GM12878 (cell line): ENCODE measurements at regions not wholly inside any gene's neighbourhood (a gene's known extent, or its start where the extent isn't known, plus 50 kb on each side); places are given as distances from the start of the nearest gene placed in this dataset.

Source experiments
- ATAC-seq: fragments of 200-7000 bp; cut with Tn5 transposase; 3 replicates; pipeline ENCODE4 v1.9.1; 2020; ENCODE audit warnings: mild to moderate bottlenecking, moderate library complexity
- BruUV-seq: library from RNA; stranded (reverse); fragments of 400-500 nt; replicated peaks from 2 replicates; lab custom pipeline; 2021; lab: Mats Ljungman, UMichigan
- CTCF ChIA-PET: fragments of 300-600 bp; sonication (Branson Sonifier 250); formaldehyde crosslinking; extraction: SDS; loops from one replicate; lab custom pipeline; 2021; ENCODE audit warnings: inconsistent platforms; lab: Yijun Ruan, JAX
- POLR2A ChIA-PET: fragments of 350-600 bp; formaldehyde crosslinking; extraction: SDS; loops from one replicate; lab custom pipeline; 2021; ENCODE audit warnings: inconsistent platforms; lab: Charles Lee
- RAD21 ChIA-PET: fragments of 300-600 bp; sonication (Branson Sonifier 250); formaldehyde crosslinking; loops from one replicate; lab custom pipeline; 2023; ENCODE audit warnings: antibody characterized with exemption; ENCODE audit not compliant: unreplicated experiment; lab: Charles Lee
- SMC1A ChIA-PET: fragments of 300-600 bp; sonication (Branson Sonifier 250); formaldehyde crosslinking; loops from one replicate; lab custom pipeline; 2023; ENCODE audit not compliant: unreplicated experiment, uncharacterized antibody; lab: Charles Lee
- DNase-seq: peaks from one replicate; pipeline ENCODE4 v3.0.0-alpha.2; 2011; ENCODE audit warnings: low read depth, low spot score
- FAIRE-seq: peaks from 3 replicates; lab custom pipeline; 2011; peaks lifted over from hg19 to GRCh38; lab: Jason Lieb, UNC
- H2AFZ ChIP-seq: 2 replicates; pipeline ENCODE4 v1.6.0; 2011; ENCODE audit warnings: low read depth, low read length, control low read depth; ENCODE audit not compliant: control insufficient read depth
- H3K27ac ChIP-seq: 2 replicates; pipeline ENCODE4 v1.5.1; 2011; ENCODE audit warnings: control low read depth; ENCODE audit not compliant: control insufficient read depth, insufficient read depth
- H3K27me3 ChIP-seq, 2 experiments: replicated peaks in 1 of 2; 2 replicates each; pipeline versions ENCODE4 v1.6.0 to v1.6.1; 2011; ENCODE audit warnings: low read length in 1 of 2; ENCODE audit not compliant: control insufficient read depth in 2 of 2, insufficient read depth in 2 of 2
- H3K36me3 ChIP-seq, 2 experiments: 2 replicates each; pipeline ENCODE4 v1.5.1; 2011; ENCODE audit warnings: low read length in 1 of 2; ENCODE audit not compliant: control insufficient read depth in 2 of 2, insufficient read depth in 2 of 2
- H3K4me1 ChIP-seq: 2 replicates; pipeline ENCODE4 v1.6.1; 2011; ENCODE audit warnings: mild to moderate bottlenecking, low read length, moderate library complexity, mixed read lengths; ENCODE audit not compliant: control insufficient read depth, insufficient read depth
- H3K4me2 ChIP-seq: 2 replicates; pipeline ENCODE4 v1.6.0; 2011; ENCODE audit warnings: control low read depth; ENCODE audit not compliant: control insufficient read depth, insufficient read depth
- H3K4me3 ChIP-seq: fragments of 200-600 bp; sonication (generic); 2 replicates; pipeline ENCODE4 v1.5.1; 2016
- H3K79me2 ChIP-seq: 2 replicates; pipeline ENCODE4 v1.6.0; 2011; ENCODE audit warnings: low read length; ENCODE audit not compliant: control insufficient read depth, insufficient read depth
- H3K9ac ChIP-seq: 2 replicates; pipeline ENCODE4 v1.8.0; 2011; ENCODE audit warnings: low read length, control low read depth, mixed read lengths; ENCODE audit not compliant: control insufficient read depth, insufficient read depth
- H3K9me3 ChIP-seq: replicated peaks from 3 replicates; pipeline ENCODE4 v1.5.1; 2011; ENCODE audit warnings: mild to moderate bottlenecking, low read length; ENCODE audit not compliant: control insufficient read depth, insufficient read depth
- H4K20me1 ChIP-seq: 2 replicates; pipeline ENCODE4 v1.6.0; 2011; ENCODE audit not compliant: control insufficient read depth, insufficient read depth
- E2F8 ChIP-seq: fragments of 450-650 bp; IDR thresholded peaks from 2 replicates; pipeline ENCODE4 v1.6.1; 2018; ENCODE audit warnings: mild to moderate bottlenecking, low read depth, moderate library complexity; ENCODE audit not compliant: partially characterized antibody
- EP300 ChIP-seq, 2 experiments: fragments of 150-350 bp in 1 of 2; IDR thresholded peaks; 2 replicates each; pipeline ENCODE4 v1.6.1; 2011 to 2012; ENCODE audit warnings: low read depth in 2 of 2, low read length in 2 of 2, borderline replicate concordance in 1 of 2, improper control_type of control experiment in 1 of 2, inconsistent platforms in 1 of 2; ENCODE audit not compliant: control insufficient read depth in 1 of 2
- GABPA ChIP-seq: IDR thresholded peaks from 2 replicates; pipeline ENCODE4 v1.6.1; 2014; ENCODE audit warnings: antibody characterized with exemption, low read depth, mild to moderate bottlenecking, inconsistent platforms
- HDAC6 ChIP-seq: fragments of 200-600 bp; sonication (generic); IDR thresholded peaks from one replicate; pipeline ENCODE4 v1.8.0; 2017; ENCODE audit warnings: antibody characterized with exemption; ENCODE audit not compliant: unreplicated experiment
- IKZF1 ChIP-seq: fragments of 450-650 bp; conservative IDR thresholded peaks from 2 replicates; pipeline ENCODE4 v1.6.1; 2017; ENCODE audit warnings: antibody characterized with exemption, mild to moderate bottlenecking
- NR2C1 ChIP-seq: fragments of 450-650 bp; IDR thresholded peaks from 2 replicates; pipeline ENCODE4 v1.6.1; 2017; ENCODE audit warnings: antibody characterized with exemption, mild to moderate bottlenecking, moderate library complexity
- POLR2A ChIP-seq: IDR thresholded peaks from 2 replicates; pipeline ENCODE4 v1.6.1; 2011; ENCODE audit warnings: low read depth, mild to moderate bottlenecking, low read length
- RUNX3 ChIP-seq: IDR thresholded peaks from 2 replicates; pipeline ENCODE4 v1.6.1; 2012; ENCODE audit warnings: low read length, inconsistent platforms
- SMAD5 ChIP-seq: IDR thresholded peaks from 2 replicates; pipeline ENCODE4 v1.6.1; 2016; ENCODE audit warnings: antibody characterized with exemption, low read depth
- SUPT20H ChIP-seq: IDR thresholded peaks from 2 replicates; pipeline ENCODE4 v1.6.1; 2011; ENCODE audit warnings: low read depth, mild to moderate bottlenecking, low read length, moderate library complexity, borderline replicate concordance; ENCODE audit not compliant: control insufficient read depth
- TARDBP ChIP-seq: IDR thresholded peaks from 2 replicates; pipeline ENCODE4 v1.6.1; 2016; ENCODE audit warnings: borderline replicate concordance
- ZNF24 ChIP-seq: fragments of 450-650 bp; IDR thresholded peaks from 2 replicates; pipeline ENCODE4 v1.6.1; 2017; ENCODE audit warnings: antibody characterized with exemption, mild to moderate bottlenecking
- ZNF622 ChIP-seq: fragments of 450-650 bp; IDR thresholded peaks from 2 replicates; pipeline ENCODE4 v1.6.1; 2017; ENCODE audit warnings: mild to moderate bottlenecking, inconsistent platforms
- WGBS: methylation state at CpG from one replicate; pipeline ENCODE4 v1.1.6; 2016; ENCODE audit warnings: low lambda C conversion rate; ENCODE audit not compliant: insufficient replicate concordance, insufficient coverage; ENCODE audit errors: missing lambda C conversion rate; 5-methylcytosine and 5-hydroxymethylcytosine counted together
- in situ Hi-C: fragments of 300-500 bp; cut with MboI; formaldehyde crosslinking; loops from 9 replicates; pipeline ENCODE4 v1.14.3; 2018; ENCODE audit warnings: mixed read lengths
- intact Hi-C: fragments of 100-400 bp; cut with micrococcal nuclease; formaldehyde crosslinking; loops from one replicate; pipeline ENCODE4 v1.14.2; 2022; ENCODE audit not compliant: unreplicated experiment

- TF ChIP-seq EP300 (IDR thresholded peaks at IDR 0.05; ENCODE audit: borderline replicate concordance in 1 of 2, control insufficient read depth in 1 of 2, low read depth in 2 of 2, low read length in 2 of 2) = no peak
- TF ChIP-seq ZNF622 = no peak
- TF ChIP-seq HDAC6 = no peak
- no peak for TF ChIP-seq E2F8
- TF ChIP-seq POLR2A = no peak
- TF ChIP-seq NR2C1 = no peak
- TF ChIP-seq IKZF1 = no peak
- TF ChIP-seq RUNX3 = no peak
- TF ChIP-seq ZNF24 = no peak
- no peak for TF ChIP-seq SMAD5
- TF ChIP-seq SUPT20H = no peak
- no peak for TF ChIP-seq GABPA
- no peak for TF ChIP-seq TARDBP
- TF ChIP-seq, all 136 proteins: peak for 0
- Histone ChIP-seq H3K4me1 (no peaks in the 10 kb centered on the region), H4K20me1 (no peaks in the 10 kb centered on the region), H3K36me3 (no peaks in the 10 kb centered on the region), H3K79me2 (no peaks in the 10 kb centered on the region), H3K4me2 (no peak overlapping the region), H3K9ac (no peak overlapping the region), H3K27me3 (peaks cover 0 to 2% of the 10 kb centered on the region in 2 experiments; a peak in 2 of 4 replicates), H2AFZ (no peak overlapping the region), H3K27ac (no peak overlapping the region), H3K9me3 (no peaks in the 10 kb centered on the region), H3K4me3 (no peak overlapping the region)
- ChIA-PET POLR2A (no interaction called here), SMC1A (no interaction called here), CTCF (no interaction called here), RAD21 (no interaction called here)
- 35% methylated on average over 8 of the region's 8 CpGs for WGBS
- no TSS peak for BruUV-seq
- DNase-seq (no peak), FAIRE-seq (no peak), ATAC-seq (no peak)
- intact Hi-C loops (no loop called here), in situ Hi-C loops (no loop called here)
These were observed 229.8 kb downstream of the BLID start for GRCh38 chr11:121886005-121886734.
